ENCODE measurements at regions not wholly inside any gene's neighbourhood (a gene's known extent, or its start where the extent isn't known, plus 50 kb on each side); places are given as distances from the start of the nearest gene placed in this dataset.

DNA sequence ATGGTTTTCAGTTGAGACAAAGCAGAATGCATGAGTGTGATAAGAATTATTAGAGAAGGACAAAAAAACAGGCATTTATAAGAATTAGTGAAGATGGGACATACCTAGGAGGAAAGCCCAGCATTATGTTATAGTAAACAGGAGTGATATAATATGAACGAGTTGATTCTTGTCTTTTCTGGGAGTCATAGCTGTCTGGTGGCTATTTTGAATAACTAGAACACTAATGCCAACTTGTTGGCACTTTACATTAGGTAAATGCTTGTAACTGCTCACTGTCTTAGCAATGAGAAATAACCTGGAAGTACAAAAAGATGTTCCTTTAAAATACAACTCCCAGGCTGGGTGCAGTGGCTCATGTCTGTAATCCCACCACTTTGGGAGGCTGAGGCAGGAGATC, 540.8 kb upstream of the SPHKAP start:
- TF ChIP-seq EZH2phosphoT487 (IDR thresholded peaks at IDR 0.05; ENCODE audit: insufficient read depth, low read depth), result no peak
- no peak for TF ChIP-seq EZH2 (IDR thresholded peaks at IDR 0.05; ENCODE audit: insufficient read depth, poor library complexity, severe bottlenecking)
